HG02588 (cell line): ENCODE measurements at regions not wholly inside any gene's neighbourhood (a gene's known extent, or its start where the extent isn't known, plus 50 kb on each side); places are given as distances from the start of the nearest gene placed in this dataset.

Source experiments
- ATAC-seq: cut with Tn5 transposase; IDR thresholded peaks from one replicate; pipeline ENCODE4 v1.9.1; 2021; ENCODE audit warnings: mild to moderate bottlenecking, moderate library complexity; ENCODE audit not compliant: unreplicated experiment

DNA sequence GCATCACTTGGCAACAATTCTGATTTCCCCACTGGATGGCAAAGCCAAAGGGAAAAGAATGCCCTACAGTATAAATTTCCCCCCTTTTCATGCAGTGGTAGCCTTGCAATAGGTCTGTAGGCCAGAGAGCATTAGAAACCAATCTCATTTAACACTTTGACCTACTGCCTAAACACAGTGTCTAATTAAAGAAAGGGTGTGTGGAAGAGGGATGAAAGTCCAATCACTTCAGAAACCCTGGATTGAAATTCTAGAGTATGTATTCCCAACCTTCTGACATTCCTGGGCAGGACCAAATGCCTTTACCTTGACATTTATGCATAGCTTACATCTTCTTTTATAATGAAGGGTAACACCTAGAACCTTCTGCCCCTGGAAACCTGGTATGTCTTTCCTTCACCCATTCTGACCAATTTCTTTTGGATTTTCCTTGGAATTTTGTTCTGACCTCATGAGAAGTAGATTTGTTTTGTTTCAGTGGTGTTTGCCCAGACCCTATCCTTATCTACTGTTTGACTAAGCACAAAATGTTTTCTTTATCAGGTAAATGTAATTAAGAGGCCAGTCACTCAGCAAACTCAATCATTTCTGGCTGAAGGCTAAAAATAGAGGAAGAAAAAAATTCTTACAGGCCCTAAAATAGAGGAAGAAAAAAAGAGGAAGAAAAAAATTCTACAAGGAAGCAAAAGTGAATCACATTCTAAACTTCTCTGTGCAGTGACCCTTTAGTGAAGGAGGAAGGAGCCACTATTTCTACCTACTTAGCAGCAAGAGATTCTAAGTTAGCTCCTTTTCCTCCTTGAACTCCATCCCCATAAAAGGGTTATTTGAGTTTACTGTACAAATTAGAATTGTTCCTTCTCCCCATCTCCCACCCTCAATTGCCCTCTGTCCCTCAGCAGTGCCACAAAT, 129.5 kb upstream of the DSCAM start:
- no peak for ATAC-seq

DNA sequence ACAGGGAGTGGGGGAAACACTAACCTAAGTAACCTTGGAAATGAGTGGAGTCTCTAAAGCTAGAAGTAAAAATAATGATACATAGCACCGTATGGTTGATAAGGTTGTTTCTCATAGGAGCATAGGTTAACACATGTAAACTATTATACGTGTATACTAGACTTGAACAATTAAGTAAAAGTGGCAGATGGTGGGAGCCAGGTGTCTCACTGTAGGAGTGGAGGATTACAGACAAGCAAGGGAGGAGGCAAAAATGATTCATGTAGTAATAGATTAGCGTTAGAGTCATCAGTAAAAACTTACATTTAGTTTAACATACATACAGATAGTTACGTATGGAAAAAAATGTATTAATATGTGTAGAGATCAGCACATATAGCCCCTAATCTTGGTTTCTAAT, 138.4 kb upstream of the DSCAM start:
- no peak for ATAC-seq

DNA sequence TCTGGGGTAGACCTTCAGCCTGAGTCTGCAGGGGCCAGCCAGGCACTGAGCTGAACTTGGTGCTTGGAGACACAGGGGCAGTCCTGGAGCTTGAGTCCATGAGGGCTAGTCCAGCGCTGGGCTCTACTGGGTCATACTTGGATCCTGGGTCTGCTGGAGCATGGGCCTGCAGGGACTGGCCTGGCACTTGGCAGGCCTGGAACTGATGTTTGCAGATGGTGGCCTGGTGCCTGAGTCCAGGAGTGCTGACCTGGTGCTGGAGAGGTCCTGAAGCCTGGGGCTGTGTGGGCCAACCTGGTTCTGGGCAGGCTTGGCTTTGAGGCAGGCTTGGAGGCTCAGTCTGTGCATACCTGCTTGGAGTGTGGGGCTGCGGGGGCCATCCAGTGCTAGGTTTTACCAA, 143.4 kb upstream of the DSCAM start:
- no peak for ATAC-seq

GRCh38 chr21:40997831-40998230, 150.9 kb upstream of the DSCAM start:
- no peak for ATAC-seq

DNA sequence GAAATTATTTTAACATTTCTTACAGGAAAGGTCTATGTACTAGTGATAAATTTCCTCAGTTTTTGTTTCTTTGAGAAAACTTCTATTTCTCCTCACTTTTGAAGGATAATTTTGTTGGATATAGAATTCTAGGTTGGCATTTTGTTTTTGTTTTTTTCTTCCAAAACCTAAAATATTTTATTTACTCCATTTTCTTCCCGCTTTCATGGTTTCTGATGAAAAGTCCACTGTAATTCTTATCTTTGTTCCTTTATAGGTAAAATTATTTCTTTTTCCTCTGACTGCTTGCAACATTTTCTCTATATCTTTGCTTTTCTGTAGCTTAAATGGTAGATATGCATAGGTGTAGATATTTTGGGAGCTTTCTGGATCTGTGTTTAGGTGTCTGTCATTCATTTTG, 153.9 kb upstream of the DSCAM start:
- no peak for ATAC-seq

DNA sequence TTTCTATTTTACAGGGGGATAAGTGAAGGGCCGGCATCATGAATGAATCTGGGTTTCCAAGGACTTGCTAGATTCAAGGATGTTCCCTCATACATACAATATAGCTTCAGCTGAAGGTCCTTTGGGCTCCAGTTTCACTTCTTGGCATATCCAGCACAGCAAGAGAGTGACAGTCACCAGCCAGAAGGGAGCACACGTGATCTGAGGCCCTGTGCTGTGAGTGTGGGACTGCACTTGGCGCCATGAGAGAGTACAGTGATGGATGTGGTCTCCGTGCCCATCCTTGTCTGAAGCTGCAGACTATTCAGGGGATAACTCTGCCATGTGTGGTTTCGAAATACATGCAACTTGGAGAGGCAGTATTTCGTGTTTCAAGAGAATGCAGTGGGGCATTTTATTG, 159.7 kb upstream of the DSCAM start:
- no peak for ATAC-seq

- no peak for ATAC-seq
Measured at GRCh38 chr21:41008351-41008750, 159.6 kb upstream of the BACE2 start.

DNA sequence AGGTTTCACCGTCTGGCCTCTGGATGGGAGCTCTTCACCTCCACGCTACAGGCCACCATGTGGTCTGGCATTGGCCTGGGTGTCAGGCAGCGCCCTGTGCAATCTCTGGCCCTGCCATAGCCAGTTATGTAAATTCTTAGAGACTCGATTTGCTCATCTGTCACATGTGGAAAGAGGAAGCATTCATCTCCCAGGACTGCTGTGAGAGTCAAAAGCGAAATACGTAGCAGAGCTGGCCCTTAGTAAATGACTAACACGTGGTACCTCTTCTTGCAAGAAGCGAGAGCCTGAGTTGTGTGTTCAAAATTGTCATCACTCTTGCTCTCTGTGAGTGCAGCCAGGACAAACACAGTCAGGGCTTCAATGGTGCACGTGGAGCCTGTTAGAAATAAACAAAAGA, 159.0 kb upstream of the BACE2 start:
- ATAC-seq, result no peak

DNA sequence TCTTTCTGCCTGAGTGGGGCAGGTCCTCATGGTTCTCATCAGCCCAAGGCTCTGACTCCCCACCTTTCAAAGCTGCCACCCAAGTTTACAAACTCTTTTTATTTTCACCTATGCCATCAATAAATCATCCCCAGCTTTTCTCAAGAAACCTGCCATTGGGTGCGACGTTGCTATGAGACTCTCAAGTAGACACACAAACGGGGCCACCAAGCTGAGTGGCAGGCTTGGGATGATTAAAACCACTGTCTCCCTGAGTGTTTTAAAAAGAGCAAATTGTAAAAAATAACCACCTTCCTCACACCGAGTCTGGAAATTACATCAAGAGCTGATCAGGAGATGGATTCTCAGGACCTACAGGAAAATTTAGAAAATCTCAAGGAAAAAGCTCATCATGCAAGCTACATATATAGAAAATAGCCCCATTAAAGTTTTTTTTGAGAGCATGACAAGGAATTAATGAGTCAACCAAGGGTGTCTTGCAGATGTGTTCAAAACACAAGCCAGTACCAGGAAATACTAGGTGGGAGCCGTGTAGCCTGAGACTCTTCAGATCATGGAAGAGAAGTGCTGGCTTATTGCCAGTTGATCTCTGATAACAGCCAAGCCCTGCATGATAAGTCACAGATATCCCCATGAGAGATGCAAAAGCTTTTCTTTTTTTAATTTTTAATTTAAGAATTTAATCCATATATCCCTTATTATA, 158.4 kb upstream of the BACE2 start:
- no peak for ATAC-seq

GRCh38 chr21:41010101-41010435, 157.9 kb upstream of the BACE2 start:
- no peak for ATAC-seq

DNA sequence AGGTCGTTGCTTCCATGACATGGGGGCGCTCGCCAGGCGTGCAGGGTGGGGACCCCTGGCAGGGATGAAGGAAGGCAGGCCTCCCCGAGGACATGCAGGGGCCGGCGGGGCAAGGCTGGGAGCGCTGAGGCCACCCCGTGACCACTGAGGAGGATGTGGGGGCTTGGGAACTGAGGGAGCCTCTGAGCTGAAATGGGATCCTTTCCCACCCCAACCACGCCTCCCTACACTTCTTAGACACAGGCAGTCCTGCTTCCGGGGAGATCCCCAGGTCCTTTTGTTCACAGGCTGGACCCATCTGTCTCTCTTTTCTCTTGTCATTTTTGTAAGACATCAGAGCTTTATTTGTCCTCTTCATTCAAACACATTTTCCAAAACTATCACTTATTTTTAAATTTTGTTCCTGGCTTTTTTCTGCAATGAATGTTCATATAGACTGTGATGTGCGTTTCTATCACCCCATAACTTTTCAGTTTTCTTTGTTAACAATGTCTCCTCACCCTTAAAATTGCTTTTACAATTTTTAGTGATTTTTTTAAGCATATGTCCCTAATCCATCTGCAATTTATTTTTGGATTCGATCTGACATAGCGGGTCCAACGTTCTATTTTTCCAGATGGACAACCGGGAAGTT, 156.7 kb upstream of the BACE2 start:
- ATAC-seq, result no peak

DNA sequence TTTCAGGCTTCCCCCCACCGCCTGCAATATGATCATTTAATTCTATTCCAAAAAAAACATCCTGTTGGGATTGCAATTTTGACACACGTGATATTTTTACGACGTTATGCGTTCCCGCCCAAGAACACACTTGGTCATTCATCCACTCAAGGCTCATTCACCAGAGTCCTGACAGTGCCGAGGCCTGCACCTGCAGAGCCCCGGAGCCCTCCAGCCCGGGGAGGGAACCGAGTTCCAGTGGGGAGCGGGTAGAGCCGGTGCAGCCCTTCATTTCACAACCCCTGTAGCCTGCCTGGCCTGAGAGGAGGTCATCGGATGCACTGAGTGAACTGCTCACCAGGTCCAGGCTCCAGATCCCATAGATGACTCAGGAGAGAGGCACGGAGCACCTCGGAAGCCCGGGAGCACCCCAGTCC, 156.0 kb upstream of the BACE2 start:
- no peak for ATAC-seq

DNA sequence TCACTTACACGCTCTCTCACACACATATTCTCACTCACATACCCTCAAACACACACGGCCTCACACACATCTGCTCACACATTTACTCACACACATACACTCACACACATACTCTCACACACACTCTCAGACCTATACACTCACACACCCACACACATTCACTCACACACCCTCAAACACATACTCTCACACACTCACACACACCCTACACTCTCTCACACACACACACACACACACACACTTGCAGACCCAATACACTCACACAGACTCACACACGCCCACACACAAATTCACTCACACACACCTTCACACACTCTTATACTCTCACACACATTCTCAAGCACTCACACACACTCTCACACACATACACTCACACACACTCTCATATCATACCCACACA, 155.5 kb upstream of the BACE2 start:
- ATAC-seq, result no peak

GRCh38 chr21:41016472-41016871, 151.5 kb upstream of the BACE2 start:
- no peak for ATAC-seq

DNA sequence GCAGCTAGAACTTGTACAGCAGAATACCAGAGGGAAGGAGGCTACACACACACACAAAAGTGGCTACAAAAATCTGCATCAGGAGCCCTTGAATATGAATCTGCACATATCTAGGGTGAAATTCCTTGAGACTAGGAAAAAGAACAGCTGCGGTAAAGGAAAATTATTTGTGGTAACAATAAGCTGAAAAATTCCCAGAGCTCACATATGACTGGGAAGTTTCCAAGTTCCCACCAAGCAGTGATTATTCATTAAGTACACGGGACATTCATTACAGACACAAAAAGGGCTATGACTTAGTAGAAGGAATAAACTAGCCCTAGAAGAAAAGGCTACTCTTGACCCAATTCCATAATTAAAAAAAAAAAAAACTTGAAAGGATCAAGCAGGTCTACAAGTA, 149.5 kb upstream of the BACE2 start:
- ATAC-seq, result no peak

- no peak for ATAC-seq
Measured at GRCh38 chr21:41023936-41024335, 144.0 kb upstream of the BACE2 start.

- ATAC-seq, result no peak
Measured at GRCh38 chr21:41024341-41024740, 143.6 kb upstream of the BACE2 start.

DNA sequence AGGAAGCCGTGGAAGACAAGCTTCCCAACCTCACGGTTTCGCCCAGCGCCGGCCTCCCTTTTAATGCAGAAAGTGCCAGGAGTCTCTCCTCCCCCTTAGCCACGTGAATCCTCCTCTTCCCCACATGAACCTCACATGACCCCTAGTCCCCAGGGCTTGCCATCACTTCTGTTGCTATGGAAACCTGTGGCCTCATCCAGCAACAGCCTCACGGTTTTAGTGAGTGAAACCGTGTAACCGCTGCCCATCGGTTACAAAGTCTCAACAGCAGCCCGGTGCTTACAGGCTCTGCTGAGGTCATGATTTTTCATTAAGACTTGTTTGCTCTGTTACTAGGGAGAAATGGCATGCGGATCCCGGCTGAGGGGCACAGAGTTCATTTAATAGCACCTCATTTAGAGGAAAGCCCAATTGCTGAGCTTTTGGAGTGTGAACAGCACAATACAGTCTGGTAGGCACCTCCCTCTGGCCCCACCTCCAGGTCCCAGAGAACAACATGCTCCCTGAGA, 143.2 kb upstream of the BACE2 start:
- ATAC-seq, result no peak

DNA sequence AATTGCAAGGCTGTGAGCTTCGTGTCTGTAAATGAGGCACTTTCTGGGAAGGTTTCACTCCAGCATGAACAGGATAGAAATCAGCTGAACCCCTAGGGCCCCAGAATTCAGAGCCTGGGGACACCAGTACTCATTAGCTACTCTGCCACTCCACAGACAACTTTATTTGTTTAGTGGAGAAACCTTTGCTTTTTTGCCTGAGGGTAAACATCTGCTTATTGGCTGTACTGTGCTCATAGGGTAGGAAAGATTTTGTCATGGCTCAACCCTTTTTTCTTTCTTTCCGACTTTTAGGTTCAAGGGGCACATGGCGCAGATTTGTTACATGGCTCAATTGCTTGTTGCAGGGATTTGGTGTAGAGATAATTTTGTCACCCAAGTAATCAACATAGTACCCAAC, 138.4 kb upstream of the BACE2 start:
- no peak for ATAC-seq

- ATAC-seq, result no peak
Measured at GRCh38 chr21:41031701-41032220, 136.2 kb upstream of the BACE2 start.

GRCh38 chr21:41032541-41032940, 135.4 kb upstream of the BACE2 start:
- no peak for ATAC-seq

DNA sequence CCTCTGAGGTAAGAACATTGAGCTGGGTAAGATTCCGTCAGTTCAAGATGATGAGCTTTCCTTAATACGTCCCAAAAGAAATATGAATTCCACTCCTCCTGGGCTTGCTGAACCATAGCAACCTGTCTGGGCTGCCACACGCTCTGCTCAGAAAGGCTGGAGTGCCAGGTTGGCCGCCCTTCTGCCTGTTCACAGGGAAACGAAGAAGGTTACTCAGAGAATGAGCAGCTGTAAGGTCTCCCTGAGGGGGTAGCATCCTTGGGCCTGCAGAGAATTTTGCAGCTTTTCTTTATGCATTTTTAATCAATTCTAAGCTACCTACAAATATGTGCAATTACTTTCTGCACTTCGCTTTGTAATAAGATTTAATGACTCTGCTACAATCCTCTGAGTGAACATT, 130.7 kb upstream of the BACE2 start:
- ATAC-seq, result no peak
